Fibroblast of villous mesenchyme (primary cell): ENCODE measurements at regions not wholly inside any gene's neighbourhood (a gene's known extent, or its start where the extent isn't known, plus 50 kb on each side); places are given as distances from the start of the nearest gene placed in this dataset.

ENCODE experiments used
- DNase-seq: peaks from one replicate; pipeline ENCODE4 v3.0.0-alpha.2; 2010; ENCODE audit warnings: low read depth
- H3K4me3 ChIP-seq: 2 replicates; pipeline ENCODE4 v1.5.1; 2011; ENCODE audit warnings: low read depth, mild to moderate bottlenecking, low read length
- CTCF ChIP-seq: IDR thresholded peaks from 2 replicates; pipeline ENCODE4 v1.5.1; 2012; ENCODE audit warnings: low read depth, mild to moderate bottlenecking, low read length; ENCODE audit not compliant: insufficient read depth

GRCh38 chr13:109516186-109516585 lies 270.2 kb downstream of the IRS2 start:
- no peak overlapping the region for H3K4me3 ChIP-seq
- no peak for TF ChIP-seq CTCF
- no peak for DNase-seq

- H3K4me3 ChIP-seq: no peak overlapping the region
- DNase-seq: no peak
- no peak for TF ChIP-seq CTCF
These were observed 276.4 kb downstream of the IRS2 start for GRCh38 chr13:109510013-109510412.

- H3K4me3 ChIP-seq: no peak overlapping the region
- DNase-seq: peak; percentile 68
- no peak for TF ChIP-seq CTCF
These were observed 277.1 kb downstream of the IRS2 start for GRCh38 chr13:109509154-109509900.

GRCh38 chr13:109500146-109500773 lies 286.1 kb downstream of the IRS2 start:
- H3K4me3 ChIP-seq: no peak overlapping the region
- DNase-seq: peak; percentile 35
- peak; percentile 34 for TF ChIP-seq CTCF

- no peak for DNase-seq
These were observed 288.5 kb downstream of the IRS2 start for GRCh38 chr13:109497917-109498316.

GRCh38 chr13:109496216-109496615 lies 290.2 kb downstream of the IRS2 start:
- H3K4me3 ChIP-seq: no peak overlapping the region
- DNase-seq: no peak
- no peak for TF ChIP-seq CTCF

More at GRCh38 chr13:109497917-109498316, 288.5 kb downstream of the IRS2 start:
- no peak overlapping the region for H3K4me3 ChIP-seq
- TF ChIP-seq CTCF: no peak

- DNase-seq: peak; percentile 80
- no peak overlapping the region for H3K4me3 ChIP-seq
- no peak for TF ChIP-seq CTCF
These were observed 291.4 kb downstream of the IRS2 start for GRCh38 chr13:109494925-109495369.
